CD4-positive, alpha-beta T cell treated with Interleukin-10 for 1 hour (primary cell): ENCODE measurements at regions not wholly inside any gene's neighbourhood (a gene's known extent, or its start where the extent isn't known, plus 50 kb on each side); places are given as distances from the start of the nearest gene placed in this dataset.
"Not testable (repeated sequence)": the region's sequence is repeated elsewhere in the genome, so short reads cannot be mapped to it uniquely, and the experiment has no call there.

Source experiments
- DNase-seq: peaks from one replicate; pipeline ENCODE4 v3.0.0-alpha.2; 2020

DNA sequence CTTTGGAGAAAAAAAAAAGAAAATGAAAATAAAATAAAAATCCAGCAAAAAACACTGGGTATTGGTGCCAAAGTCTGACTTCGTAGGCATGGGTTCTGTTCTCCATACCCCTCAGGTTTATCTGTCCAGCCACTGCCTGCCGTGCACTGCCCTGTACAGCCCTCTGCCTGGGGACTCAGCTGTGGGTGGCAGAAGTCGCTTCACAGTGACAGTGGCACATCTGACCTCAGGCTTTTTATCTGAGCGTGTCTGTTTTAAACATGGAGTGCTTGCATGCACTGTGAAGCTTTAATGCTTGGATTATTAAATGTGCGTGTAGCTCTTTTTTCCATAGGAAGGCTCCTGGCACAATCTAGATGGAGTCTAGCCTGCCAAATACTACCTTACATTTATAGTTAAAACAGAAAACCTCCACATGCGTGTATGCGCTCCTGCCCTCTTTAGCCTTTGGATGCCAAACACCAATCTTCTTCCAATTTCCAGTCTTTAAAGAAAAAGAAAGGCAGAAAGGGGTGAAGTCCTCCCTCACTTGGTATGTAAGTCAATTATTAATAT, 375.5 kb downstream of the UTRN start:
- DNase-seq, result no peak

DNA sequence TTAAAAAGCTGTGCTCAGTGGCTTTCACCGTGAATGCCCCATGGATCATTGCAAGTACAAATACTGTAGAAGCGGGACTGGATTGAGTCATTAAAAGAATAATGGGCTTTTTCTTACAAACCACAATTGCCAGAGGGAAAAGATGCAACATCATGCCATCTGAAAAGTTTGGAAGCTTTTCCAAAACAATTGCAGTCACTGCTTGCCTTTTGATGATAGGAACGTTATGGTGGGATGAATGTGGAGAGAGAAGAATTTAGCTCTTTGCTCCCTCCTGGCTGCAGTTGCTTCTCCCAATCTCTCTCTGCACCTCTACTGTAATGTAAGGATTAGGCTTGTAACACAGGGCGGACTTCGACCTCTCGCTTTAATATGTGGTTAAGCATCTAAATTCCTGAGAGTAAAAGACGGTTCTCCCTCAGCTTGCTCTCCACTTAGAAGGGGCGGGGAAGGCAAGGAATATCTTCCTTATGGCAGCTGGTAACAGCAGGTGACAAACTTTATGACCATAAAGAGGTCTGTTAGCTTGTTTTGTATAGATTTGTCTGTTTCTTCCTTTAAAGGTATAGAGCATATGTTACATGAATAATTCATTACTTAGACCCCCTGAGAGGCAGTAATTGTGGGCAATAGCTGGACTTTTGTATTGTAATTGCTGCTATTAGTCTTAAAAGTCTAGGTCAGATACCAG, 376.1 kb downstream of the UTRN start:
- DNase-seq, result no peak

- no peak for DNase-seq
Observed at GRCh38 chr6:144662812-144663365, 377.8 kb downstream of the UTRN start.

- DNase-seq, result no peak
Observed at GRCh38 chr6:144664281-144664680, 379.1 kb downstream of the UTRN start.

GRCh38 chr6:144664947-144665346, 379.8 kb downstream of the UTRN start:
- no peak for DNase-seq

GRCh38 chr6:144665932-144666450, 380.9 kb downstream of the UTRN start:
- DNase-seq, result no peak

DNA sequence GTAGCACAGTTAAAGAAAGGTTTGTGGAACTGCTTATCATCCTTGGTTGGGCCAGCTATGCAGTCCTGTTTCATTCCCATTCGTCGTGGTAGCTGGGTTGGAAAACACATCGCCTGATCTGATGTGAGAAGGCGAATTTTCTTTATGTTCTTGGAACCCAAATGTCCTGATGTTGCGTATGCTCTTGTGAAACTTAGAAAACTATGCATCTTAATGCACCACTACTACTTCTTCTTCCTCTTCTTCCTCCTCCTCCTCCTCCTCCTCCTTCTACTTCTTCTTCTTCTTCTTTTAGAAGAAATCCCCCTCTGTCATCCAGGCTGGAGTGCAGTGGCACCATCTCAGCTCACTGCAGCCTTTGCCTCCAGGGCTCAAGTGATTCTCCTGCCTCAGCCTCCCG, 381.6 kb downstream of the UTRN start:
- no peak for DNase-seq

GRCh38 chr6:144667532-144668503, 382.7 kb downstream of the UTRN start:
- no peak for DNase-seq

GRCh38 chr6:144670259-144670658, 385.1 kb downstream of the UTRN start:
- not testable (repeated sequence) for DNase-seq

DNA sequence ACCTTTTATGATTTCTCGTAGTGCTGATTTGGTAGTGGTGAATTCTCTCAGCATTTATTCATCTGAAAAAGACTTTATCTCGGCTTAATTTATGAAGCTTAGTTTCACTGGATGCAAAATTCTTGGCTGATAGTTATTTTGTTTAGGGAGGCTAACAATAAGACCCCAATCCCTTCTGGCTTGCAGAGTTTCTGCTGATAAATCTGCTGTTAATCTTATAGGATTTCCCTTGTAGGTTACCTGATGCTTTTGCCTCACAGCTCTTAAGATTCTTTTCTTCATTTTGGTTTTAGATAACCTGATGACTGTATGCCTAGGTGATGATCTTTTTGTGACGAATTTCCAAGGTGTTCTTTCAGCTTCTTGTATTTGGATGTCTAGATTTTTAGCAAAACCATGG, 388.7 kb downstream of the UTRN start:
- DNase-seq, result no peak

GRCh38 chr6:144675231-144675861, 390.2 kb downstream of the UTRN start:
- no peak for DNase-seq

DNA sequence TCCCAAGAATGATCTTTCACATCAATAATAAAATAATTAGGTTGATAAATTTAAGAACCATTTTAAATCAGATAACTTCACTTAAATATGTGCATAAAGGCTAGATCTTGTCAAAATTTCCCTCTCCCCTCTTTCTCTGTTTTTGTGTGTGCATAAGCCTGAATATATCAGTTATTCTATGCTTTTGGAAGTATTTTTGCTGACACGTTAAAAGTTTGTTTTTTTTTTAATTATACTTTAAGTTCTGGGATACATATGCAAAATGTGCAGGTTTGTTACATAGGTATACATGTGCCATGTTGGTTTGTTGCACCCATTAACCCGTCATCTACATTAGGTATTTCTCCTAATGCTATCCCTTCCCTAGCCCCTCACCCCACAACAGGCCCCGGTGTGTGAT, 391.2 kb downstream of the UTRN start:
- not testable (repeated sequence) for DNase-seq

DNA sequence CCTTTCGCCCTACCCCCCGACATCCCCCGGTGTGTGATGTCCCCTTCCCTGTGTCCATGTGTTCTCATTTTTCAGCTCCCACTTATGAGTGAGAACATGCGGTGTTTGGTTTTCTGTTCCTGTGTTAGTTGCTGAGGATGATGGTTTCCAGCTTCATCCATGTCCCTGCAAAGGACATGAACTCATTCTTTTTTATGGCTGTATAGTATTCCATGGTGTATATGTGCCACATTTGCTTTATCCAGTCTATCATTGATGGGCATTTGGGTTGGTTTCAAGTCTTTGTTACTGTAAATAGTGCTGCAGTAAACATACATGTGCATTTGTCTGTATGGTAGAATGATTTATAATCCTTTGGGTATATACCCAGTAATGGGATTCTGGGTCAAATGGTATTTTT, 392.1 kb downstream of the UTRN start:
- DNase-seq, result not testable (repeated sequence)

DNA sequence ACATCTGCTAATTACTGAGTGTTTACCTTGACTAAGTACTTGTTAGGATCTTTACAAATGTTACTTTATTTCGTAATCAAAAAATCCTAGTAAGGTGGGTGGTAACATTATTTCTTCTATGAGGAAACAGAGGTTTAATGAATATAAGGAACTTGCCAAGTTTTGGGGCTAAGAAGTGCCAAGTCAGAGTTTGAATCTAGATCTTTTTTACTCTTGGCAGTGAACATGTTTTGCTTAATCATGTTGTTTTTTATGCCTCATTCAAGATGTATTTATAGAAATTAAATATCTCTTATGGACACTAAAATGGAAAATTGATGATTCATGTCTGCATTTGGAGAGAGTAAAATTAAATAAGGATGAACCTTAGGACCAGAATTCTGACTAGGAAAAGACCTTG, 393.7 kb downstream of the UTRN start:
- DNase-seq, result no peak

DNA sequence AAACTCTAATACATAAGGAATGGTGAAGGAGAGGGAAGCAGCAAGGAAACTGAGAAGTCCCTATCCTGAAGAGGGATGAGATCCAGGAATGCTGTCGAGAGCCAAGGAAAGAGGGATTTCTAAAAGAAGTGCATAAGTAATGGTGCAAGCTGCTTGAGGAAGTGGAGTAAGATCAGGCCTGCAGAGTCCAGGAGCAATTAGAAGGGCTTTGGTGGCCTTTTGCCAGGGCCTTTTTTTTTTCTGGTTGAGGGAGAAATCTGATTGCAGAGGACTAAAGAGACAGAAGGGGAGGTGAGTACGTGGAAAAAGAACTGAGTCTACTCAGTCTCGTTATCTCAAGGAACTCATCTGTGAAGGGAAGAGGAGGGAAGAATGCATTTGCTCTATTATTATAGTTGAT, 396.2 kb downstream of the UTRN start:
- no peak for DNase-seq

GRCh38 chr6:144683216-144684070, 398.3 kb downstream of the UTRN start:
- DNase-seq, result no peak

DNA sequence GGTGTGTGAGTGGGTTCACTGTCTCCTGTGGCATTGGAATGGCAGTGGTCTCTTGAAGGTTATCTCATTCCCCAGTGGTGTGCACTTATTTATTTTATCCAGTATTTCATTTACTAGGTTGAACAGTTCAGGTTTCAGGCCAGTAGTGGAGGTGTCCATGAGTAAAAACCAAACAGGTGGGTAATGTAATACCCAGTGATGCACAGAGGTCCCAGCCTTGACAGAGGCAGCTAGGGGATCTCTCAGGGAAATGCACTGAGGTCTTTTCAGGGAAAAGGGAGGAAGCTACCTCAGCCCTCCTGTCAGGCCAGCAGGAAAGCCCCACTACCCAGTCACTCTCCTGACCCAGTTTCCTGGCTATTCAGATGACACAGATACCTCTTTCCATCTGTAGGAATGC, 403.6 kb downstream of the UTRN start:
- DNase-seq, result no peak

DNA sequence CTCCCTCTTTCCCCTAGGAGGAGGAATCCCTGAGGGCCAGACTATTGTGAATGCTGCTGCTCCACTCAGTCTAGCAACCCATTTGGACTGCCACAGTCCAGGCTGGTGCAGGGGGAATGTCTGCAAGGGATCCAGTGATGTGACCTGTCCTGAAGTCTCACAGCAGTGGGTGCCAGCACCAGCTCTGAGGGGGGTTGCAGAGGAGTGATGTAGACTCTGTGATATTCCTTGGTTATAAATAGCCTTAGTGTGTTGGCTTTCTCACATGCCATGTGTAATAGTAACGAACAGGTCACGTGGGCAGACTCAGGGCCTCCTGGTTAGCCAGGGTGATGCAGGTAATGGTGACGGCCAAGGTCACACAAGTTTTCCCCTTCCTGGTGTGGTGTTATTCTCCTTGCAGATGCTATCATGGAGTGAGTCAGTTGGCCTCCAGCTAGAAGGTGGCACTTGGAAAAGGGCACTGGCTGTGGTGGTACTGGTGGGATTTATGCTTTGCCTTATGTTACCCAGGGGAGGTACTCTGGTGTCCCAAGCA, 404.4 kb downstream of the UTRN start:
- no peak for DNase-seq

DNA sequence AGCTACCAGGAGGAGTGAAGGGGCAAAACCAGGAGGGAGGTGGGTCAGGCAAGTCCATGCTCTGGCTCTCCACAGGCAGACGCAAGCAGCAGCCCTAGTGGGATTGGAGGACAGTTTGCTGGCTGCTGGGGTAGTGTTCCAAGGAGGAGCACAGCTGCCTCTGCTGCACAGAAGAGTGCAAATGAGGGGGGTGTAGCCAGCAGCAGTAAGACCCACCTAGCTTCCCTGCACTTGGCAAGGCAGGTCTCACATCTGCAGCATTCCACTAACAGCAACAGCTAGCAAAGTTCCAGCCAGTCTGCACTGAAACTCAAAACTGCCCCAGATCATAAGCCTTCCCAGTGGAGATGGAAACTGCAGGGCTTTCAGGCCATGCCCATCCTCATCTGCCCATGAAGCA, 405.0 kb downstream of the UTRN start:
- DNase-seq, result no peak

DNA sequence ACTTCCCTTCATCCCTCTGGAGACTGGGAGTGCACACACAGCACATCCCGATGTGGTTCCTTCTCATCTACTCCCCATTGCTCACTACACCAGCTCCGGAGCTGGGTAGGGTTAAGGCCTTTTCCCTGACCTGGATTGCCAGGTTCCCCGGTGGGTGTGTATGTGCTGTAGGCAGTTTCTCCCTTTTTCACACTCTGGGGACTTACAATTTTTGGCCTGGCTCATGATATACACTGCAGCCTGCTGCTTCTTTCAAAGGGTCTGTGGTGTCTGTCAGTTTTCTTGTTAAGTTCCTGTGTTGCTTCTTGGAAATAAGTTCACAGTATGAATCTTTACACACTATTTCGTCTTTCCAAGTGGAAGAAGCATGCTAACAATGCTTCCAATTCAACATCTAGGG, 405.5 kb downstream of the UTRN start:
- DNase-seq, result no peak

DNA sequence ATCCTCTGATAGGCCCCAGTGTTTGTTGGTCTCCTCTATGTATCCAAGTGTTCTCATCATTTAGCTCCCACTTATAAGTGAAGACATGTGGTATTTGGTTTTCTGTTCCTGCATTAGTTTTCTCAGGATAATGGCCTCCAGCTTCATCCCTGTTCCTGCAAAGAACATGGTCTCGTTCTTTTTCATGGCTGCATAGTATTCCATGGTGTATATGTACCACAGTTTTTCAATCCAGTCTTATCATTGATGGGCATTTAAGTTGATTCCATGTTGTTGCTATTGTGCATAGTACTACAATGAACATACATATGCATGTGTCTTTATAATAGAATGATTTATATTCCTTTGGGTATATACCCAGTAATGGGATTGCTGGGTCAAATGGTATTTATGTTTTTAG, 406.9 kb downstream of the UTRN start:
- DNase-seq, result not testable (repeated sequence)
